Right renal pelvis (tissue), 4 donors: ENCODE measurements at regions not wholly inside any gene's neighbourhood (a gene's known extent, or its start where the extent isn't known, plus 50 kb on each side); places are given as distances from the start of the nearest gene placed in this dataset.

Experiments
- DNase-seq, 4 donors: peaks; one replicate each; pipeline ENCODE4 v3.0.0-alpha.2; 2013; ENCODE audit warnings: low read depth in 4 of 4, low spot score in 3 of 4, missing footprints in 1 of 4

DNA sequence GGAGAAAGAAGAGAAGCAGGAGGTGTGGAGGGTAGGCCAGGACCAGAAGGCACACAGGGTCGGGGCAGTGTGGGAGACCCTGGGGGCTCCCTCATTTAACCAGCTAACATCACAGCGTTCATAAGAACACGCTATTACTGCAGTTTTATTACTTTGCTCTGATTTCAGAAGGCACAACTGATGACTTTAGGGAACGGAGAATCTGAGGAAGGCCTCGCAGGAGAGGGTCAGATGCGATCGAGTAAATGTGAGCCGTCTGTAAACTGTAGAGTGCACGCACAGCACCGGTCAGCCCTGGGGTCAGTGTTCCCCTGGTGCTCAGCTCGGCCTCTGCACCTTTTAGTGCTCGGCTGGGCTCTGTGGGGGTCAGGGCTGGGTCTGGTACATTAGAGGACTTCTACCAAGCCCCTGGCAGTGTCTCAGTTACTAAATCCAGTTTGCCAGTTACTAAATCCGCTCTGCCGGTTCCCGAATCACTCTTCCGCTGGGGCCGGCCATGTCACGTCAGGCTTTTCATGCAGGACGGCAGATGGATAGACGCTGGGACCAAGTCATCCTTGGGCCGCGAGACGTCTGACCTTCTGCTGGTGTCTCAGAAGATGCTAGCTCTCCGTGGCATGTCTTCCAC, 325.9 kb downstream of the SEC14L1 start:
- DNase-seq = no peak

DNA sequence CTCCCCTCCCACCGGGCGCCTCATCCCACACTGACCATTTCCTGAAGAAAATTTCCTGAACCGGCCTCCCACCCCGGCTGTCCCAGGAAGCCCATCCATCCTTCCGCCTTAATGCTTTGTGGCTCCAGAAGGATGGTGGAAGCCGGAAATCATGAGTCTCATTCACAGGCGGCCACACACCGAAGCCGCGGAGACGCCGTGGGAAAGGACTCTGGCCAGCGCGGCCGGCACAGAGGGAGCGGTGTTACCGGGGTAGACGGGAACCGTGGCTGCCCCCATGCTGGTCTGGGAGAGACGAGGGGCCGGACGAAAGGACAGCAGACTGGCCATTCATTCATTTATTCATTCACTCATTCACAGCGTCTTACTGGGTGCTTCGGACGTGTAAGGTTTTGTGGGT, 326.8 kb downstream of the SEC14L1 start:
- DNase-seq = no peak

DNA sequence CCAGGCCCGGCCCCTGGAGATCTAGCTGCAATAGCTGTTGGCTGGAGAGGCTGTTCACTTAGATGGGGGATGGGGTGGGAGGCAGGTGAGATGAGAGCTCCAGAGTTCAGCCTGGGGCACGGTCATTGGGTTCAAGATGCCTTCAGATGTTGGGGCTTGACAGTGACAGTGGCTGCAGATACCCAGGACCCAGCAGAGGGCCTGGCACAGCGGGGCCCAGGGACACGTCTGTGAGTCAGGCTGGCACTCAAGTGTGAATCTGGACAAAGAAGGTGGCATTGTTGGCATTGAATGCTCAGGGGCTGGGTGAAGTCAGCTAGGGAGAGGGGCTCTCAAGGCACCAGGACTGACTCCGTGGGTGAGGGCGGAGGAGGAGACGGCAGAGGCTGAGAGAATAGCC, 328.1 kb downstream of the SEC14L1 start:
- no peak for DNase-seq

DNA sequence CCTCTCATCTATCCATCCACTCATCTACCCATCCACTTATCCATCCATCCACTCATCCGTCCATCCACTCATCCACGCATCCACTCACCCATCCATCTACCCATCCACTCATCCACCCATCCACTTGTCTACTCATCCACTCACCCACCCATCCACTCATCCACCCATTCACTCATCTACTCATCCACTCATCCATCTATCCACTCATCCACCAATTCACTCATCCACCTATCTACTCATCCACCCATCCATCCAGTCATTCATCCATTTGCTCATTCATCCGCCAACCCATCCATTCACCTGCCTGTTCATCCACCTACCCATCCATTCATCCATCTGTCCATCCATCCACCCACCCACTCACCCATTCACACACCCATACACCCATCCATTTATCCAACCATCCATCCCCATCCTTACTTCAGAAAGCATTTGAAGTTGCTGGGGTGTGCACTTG, 329.6 kb downstream of the SEC14L1 start:
- DNase-seq = no peak

DNA sequence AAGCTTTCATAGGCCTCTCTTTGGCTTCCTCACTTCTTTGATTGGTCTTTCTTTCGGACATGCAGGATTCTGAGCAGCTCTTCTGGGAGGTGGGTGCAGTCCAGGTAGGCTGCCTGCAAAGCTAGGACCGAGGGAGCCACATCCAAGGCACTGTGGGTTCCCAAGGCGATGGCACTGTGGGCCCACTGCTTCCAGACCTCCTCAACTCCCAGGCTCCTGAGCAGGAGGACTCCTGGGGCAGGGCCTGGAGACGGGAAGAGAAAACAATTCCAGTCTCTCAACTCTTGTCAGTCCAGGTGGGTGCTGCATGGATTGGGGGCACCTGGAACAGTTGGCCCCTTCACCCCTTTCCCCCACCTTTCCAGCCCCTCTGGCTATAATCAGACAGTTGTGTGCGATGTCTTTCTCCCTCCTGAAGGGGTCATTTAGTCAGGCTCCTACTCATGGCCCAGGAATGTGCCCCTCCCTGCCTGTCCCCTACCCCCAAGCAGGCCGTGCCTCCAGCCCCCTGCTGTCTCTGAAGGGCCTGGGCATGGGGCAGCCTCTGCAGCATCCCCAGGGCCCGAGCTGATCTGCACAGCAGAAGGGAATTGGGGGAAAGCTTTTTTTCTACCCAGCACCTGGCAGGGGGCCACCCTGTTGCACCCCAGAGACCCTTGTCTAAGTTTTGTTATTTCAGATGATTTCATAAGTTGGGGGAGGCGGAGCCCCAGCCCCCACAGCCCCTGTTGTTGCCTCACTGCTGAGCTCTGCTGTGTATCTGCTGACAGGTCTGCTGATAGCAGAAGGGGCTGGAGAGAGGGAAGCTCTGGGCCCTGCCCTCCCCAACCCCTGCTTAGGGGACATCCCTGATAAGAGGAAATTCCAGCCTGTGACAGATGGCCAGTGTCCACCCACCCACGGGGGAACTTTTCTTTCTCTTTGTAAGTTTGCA, 330.3 kb downstream of the SEC14L1 start:
- DNase-seq = no peak

DNA sequence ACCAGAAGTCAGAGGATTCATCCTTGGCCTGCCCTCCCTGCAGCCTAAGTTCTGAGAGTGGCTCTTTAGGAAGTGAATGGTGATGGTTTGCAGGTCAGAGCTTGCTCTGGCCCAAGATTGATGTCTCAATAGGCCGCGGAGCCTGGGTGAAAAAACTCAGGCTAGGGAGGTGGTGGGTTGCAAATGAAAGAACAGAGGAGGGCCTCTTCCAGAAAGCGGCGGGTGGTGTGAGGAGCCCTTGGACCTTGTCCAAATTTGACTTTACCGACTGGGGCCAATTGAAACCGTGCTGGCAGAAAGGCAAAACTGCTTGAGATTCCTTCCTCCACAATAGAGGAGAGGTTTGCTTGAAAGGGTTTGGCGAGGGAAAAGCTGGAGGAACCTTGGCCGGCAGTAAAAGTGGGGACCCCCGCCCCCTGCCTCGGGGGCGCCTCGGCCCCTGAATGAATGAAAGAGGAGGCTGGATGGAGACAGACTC, 331.3 kb downstream of the SEC14L1 start:
- DNase-seq = no peak

DNA sequence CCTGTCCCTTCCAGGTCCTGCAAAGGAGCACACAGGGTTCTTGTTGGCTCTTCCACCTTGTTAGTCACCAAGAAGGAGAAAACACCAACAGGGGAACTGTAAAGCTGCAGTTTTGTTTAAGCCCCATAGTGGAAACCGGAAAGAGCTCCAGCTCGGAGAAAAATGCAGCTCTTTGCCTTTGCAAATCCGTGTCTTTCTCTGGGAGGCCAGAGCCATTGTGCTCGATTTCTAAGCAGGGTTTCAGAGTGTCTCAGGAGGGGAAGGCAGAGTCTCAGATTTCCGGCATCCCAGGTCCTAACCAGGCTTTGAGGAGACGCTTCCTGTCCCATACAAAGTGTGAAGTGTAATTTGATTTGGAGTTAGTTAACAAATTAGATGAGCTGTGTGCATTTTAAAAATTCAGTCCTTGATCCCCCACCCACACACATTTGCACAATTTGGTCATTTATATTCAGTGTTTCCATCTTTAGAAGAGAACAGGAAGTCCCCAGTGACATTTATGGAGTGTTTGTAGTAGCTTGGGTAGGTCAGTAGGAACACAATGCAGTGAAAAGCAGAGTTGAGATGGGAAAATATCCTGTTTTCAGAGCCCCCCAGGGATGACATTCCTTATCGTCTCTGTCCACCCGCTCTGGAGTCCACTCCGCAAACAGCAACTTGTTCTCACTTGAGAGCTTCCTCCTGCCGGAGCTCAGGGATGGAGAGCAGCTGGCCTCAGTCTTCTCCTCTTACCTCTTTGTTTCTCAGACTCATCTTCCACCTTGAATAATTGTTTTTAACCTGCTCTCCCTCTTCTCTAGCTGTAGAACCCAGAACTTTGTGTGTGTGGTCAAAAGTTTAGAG, 331.9 kb downstream of the SEC14L1 start:
- DNase-seq = no peak

DNA sequence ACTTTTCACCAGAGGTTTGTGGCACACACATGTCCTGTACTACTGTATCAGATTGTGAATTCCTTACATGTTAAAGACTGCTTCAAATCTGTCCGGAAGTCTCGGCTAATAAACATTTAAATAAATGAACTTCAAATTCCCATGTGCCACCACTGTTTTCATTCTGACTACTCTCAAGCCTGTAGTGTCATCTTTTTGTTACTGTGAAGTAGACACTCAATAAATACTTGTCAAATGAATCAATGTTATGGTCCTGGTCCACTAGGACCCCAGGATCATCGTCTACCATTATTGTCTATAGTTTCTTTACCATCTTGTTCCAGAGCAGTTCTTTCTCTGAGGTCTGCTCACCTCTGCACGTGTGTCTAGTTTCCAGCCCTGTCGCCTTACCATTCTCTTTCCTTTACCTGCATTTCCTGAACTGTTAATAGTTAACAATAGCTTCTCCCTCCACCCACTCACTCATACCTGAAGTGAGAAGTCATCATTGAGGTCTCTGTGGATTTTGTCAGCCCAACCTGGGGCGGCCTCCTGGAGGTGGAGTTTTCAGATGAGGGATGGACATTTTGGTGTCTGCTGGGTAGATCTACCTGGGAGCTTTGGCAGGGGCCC, 333.0 kb downstream of the SEC14L1 start:
- DNase-seq = no peak

DNA sequence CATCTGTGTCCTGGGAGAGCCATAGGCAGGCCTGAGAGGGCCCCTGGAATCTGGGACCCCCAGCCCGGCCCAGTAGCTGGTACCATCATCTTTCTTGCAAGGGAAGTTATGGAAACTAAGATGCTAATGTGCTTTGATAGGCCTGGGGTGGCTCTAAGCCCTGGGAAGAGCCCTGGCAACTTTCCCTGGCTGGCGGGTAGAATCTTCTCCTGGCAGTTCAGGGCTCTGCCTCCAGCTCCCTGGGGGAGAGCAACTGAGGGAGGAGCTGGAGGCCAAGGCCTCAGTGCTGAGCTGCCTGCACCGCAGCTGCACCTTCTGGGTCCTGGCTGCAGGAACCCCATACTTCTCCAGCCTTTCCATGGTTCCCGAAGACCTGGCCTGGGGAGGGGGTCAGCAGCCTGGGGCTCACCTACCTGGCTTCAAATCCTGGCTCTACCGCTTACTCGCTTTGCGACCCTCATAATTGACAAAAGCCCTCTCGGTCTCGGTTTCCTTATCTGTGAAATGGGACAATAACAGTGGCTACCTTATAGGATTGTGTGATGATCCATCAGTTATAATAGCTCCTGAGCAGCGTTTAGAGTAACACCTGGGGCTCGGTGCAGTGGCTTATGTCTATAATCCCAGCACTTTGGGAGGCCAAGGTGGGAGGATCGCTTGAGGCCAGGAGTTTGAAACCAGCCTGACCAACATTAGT, 333.7 kb downstream of the SEC14L1 start:
- DNase-seq = no peak

DNA sequence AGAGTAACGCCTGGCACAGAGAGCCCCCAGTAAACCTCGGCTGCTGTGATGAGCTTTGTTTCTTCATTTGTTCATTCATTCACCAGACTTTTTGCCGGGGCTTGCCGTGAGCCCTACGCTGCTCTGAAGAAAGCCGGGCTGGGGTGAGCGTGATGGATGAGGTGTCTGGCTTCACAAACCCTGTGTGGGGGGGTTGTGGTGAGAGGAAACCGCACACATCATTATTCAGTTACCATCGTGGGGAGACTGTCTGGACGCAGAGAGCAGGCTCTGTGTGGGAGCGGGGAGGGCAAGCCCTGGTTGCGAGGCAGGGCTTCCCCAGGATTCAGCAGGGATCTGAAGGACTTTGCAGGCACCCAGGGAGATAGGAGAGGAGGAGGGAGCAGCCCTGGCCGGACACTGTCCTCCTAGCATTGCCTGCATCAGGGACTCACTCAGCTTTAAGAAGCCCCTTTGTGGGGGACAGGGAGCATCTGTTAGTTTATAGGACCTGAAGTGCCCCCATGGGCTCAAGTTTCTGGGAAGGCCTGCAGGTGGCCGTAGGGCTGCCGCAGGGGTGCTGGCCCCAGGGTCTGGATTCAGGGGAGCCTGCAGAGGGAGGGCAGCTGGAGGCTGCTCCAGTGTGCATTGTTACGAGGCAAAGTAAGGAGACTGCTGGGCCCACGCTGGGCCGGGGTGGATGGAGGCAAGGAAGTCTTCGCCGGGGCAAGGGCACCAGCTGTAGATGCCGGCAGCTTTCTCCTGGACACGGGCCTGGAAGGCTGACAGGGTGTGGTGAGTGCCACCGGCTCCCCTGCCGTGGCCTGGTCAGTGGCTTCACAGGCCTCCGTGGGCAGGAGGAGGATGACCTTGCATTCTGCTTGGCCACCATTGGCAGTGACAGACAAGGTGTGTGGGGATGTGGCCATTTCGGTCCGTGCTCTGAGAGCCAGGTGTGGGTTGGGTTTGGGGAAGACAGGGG, 334.5 kb downstream of the SEC14L1 start:
- DNase-seq = no peak

DNA sequence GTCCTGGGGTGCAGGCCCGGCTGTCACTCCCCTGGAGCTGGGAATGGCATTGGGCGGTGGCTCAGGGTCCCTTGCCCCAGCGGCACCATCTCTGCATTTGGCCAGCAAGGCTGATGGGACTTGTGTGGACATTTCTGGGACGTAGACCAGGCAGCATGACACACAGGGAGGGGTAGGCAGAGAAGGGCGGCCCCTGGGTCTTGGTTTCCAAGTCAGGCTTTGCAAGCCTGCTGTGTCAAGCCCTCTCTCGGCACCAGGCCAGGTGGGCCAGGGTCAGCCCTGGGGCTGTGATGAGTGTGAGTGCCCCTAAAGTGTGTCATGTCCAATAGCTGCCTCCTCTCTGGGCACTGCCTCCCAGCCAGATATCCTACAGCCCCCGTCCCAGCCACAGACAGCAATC, 335.2 kb downstream of the SEC14L1 start:
- no peak for DNase-seq

DNA sequence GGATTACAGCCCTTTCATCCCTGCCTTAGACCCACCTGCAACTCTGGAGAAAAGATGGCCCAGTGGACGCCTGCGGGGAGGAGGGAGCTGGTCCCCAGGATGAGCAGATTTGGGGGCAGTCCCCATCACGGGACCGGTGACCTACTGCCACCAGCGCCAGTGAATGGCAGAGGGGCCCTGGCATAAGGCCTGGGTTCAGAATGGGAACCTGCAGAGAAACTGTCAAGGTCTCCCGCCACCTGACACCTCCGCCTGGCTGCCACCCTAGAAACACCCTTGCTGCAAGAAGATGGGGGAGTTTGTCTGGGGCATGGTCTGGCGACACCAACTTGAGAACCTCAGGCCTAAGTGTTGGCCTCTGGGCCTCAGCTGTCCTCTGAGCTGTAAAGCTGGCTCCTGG, 335.7 kb downstream of the SEC14L1 start:
- DNase-seq = no peak

DNA sequence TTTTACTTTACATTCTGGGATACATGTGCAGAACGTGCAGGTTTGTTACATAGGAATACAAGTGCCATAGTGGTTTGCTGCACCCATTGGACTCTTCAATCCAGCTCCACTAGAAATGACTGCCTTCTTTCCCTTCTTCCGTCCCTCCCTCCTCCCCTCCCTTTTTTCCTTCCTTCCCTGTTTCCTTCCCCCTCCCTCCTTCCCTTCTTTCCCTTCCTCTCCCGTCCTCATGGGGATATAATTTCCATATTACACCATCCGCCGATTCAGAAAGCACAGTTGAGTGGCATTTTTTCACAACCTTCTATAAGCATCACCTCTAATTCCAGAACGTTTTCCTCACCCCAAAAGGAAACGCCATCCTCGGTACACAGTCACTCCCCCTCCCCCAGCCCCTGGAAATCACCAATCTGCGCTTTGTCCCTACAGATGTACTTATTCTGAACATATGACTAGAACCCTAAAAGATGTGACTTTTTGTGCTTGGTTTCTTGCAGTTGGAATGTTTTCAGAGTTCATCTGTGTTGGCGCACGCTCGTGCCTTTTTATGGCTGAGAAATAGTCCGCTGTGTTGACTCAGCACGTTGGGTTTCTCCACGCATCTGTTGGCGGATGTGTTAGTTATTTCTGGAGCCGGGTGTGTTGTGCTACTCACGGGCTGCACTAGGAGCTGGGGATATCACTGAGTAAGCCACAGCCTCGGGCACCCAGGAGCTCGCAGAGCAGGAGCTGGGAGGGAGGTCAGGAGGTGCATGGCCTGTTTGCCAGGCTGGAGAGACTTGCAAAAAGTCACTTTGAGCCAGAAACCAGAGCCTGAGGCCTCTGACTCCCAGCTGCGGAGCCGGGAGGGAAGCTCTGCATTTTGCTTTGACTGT, 336.4 kb downstream of the SEC14L1 start:
- no peak for DNase-seq

DNA sequence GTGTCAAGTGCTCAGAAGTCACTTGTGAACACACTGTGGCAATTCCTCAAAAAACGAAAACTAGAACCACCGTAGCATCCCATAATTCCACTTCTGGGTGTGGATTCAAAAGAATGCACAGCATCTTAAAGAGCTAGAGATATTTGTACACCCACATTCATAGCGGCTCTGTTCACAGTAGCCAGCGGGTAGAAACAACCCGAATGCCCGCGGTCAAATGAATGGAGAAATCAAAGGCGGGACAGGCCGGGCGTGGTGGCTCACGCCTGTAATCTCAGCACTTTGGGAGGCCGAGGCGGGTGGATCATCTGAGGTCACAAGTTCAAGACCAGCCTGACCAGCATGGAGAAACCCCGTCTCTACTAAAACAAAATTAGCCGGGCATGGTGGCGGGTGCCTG, 337.5 kb downstream of the SEC14L1 start:
- no peak for DNase-seq

DNA sequence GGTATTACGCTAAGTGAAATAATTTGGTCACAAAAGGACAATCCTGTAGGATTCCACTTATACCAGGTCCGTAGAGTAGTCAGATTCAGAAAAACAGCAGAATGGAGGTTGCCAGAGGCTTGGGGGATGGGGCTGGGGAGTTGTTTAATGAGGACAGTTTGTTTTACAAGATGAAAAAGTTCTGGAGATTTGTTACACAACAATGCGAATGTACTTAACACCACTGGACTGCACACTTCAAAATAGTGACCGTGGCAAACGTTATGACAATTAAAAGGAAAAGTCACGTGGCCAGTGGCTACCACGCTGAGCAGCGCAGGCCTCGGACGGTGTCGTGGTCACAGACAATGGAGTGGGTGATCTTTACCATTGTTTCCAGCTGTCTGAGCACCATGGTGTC, 338.1 kb downstream of the SEC14L1 start:
- DNase-seq = no peak

DNA sequence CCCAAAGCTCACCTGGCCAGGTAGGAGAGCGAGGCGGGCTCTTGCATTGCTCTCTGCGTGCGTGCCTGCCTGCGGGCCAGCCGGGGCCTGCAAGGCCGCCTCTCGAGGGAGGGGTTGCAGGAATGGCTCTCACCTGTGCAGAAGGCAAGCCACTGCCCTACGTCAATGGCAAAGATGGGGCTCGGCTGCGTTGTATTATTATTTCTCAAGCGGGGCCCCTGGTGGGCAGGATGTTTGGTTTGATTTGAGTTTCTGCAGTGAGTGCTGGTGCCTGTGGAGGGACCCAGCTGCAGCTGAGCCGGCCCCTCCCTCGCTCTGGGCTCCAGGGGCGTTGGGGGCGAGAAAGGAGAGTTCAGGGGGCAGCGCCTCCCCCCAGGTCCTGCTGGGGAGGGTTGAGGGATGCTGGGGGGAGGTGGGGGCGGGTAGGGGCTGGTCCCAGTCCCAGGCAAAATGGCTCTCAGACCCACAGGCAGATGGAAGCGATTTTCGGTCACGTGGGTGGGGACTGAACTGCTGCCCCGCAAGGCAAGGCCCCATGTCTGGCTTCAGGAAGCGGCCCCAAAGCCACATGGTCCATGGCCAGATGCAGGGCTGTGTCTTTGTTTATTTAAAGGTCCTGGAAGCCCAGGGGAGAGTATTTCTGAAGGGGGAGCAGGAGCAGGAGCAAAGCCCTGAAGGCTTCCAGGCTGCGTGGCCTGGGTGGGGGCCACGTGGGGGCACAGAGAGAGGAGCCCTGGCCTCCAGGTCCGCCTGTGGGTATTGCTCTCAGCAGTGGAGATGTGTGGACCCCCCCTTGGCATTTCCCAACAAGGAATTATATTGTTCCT, 338.8 kb downstream of the SEC14L1 start:
- no peak for DNase-seq

DNA sequence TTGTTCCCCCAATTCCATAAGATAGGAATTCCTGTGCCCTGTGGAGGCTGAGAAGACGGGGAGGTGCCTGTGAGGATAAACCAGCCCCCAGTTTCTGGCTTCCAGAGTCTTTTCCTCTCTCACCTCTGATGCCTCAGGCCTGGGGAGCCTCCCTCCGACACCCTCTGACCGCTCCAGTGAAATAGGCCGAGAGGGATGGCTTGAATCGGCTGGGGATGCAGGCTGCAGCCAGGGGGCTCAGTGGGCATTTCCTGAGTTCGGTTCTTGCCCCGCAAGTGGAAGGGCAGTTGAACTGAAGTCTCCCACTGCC, 339.4 kb downstream of the SEC14L1 start:
- no peak for DNase-seq
